SK-N-SH (cell line): ENCODE measurements at regions not wholly inside any gene's neighbourhood (a gene's known extent, or its start where the extent isn't known, plus 50 kb on each side); places are given as distances from the start of the nearest gene placed in this dataset.

ENCODE experiments used
- CTCF ChIA-PET: fragments of 300-600, 350-600 bp; formaldehyde crosslinking; extraction: SDS; loops from one replicate; lab custom pipeline; 2021; lab: Yijun Ruan, JAX
- POLR2A ChIA-PET: fragments of 350-600 bp; sonication (Branson Sonifier 250); formaldehyde crosslinking; extraction: SDS; loops from one replicate; lab custom pipeline; 2020; ENCODE audit warnings: antibody characterized with exemption, inconsistent platforms; lab: Yijun Ruan, JAX
- DNase-seq: peaks from one replicate; pipeline ENCODE4 v3.0.0; 2012
- H2AFZ ChIP-seq: fragments of 200-600 bp; sonication (generic); 2 replicates; pipeline ENCODE4 v1.8.1; 2016; ENCODE audit warnings: antibody characterized with exemption, mild to moderate bottlenecking, low read depth
- H3F3A ChIP-seq: fragments of 200-600 bp; sonication (generic); replicated peaks from 2 replicates; pipeline ENCODE3; 2016; ENCODE audit warnings: antibody characterized with exemption, mild to moderate bottlenecking; ENCODE audit not compliant: insufficient read depth
- H3K27ac ChIP-seq, 2 experiments: fragments of 200-500 bp in 1 of 2; fragments of 200-600 bp in 1 of 2; sonication (Bioruptor generic) in 1 of 2; sonication (generic), shearing (Covaris generic) in 1 of 2; 2 replicates each; pipeline versions ENCODE4 v1.5.1 to v1.6.1; 2014 to 2016; ENCODE audit warnings: low read depth in 2 of 2, inconsistent platforms in 1 of 2, low read length in 1 of 2, mild to moderate bottlenecking in 1 of 2, mixed read lengths in 1 of 2
- H3K27me3 ChIP-seq: fragments of 200-600 bp; sonication (generic), shearing (Covaris generic); 2 replicates; pipeline ENCODE4 v1.6.1; 2016; ENCODE audit warnings: mixed run types; ENCODE audit not compliant: insufficient read depth
- H3K36me3 ChIP-seq, 2 experiments: fragments of 200-500 bp in 1 of 2; fragments of 200-600 bp in 1 of 2; sonication (Bioruptor generic) in 1 of 2; sonication (generic) in 1 of 2; replicated peaks in 1 of 2; 2 replicates each; pipeline versions ENCODE3 to v1.5.1; 2014 to 2016; ENCODE audit warnings: low read length in 1 of 2, mild to moderate bottlenecking in 1 of 2; ENCODE audit not compliant: insufficient read depth in 2 of 2, control insufficient read depth in 1 of 2
- H3K4me1 ChIP-seq, 2 experiments: fragments of 200-500 bp in 1 of 2; fragments of 200-600 bp in 1 of 2; sonication (Bioruptor generic) in 1 of 2; sonication (generic), shearing (Covaris generic) in 1 of 2; 2 replicates each; pipeline versions ENCODE4 v1.5.1 to v1.6.1; 2014 to 2016; ENCODE audit warnings: low read depth in 1 of 2, low read length in 1 of 2, mixed run types in 1 of 2; ENCODE audit not compliant: insufficient read depth in 2 of 2, control insufficient read depth in 1 of 2
- H3K4me2 ChIP-seq: fragments of 200-600 bp; sonication (generic), shearing (Covaris generic); 2 replicates; pipeline ENCODE4 v1.6.1; 2017; ENCODE audit warnings: mixed run types
- H3K4me3 ChIP-seq, 2 experiments: fragments of 200-500 bp in 1 of 2; fragments of 200-600 bp in 1 of 2; sonication (Bioruptor generic) in 1 of 2; sonication (generic), shearing (Covaris generic) in 1 of 2; 2 replicates each; pipeline versions ENCODE4 v1.5.1 to v1.8.1; 2014 to 2016; ENCODE audit warnings: low read depth in 2 of 2, inconsistent platforms in 1 of 2, low read length in 1 of 2, mild to moderate bottlenecking in 1 of 2, mixed read lengths in 1 of 2, moderate library complexity in 1 of 2
- H3K79me2 ChIP-seq: fragments of 200-600 bp; sonication (generic); 2 replicates; pipeline ENCODE4 v1.8.1; 2017; ENCODE audit warnings: mild to moderate bottlenecking; ENCODE audit not compliant: insufficient read depth
- H3K9ac ChIP-seq: fragments of 200-600 bp; sonication (generic); 2 replicates; pipeline ENCODE4 v1.6.1; 2017; ENCODE audit warnings: mixed run types
- H3K9me2 ChIP-seq: fragments of 200-600 bp; sonication (generic); 2 replicates; pipeline ENCODE4 v1.6.1; 2017; ENCODE audit warnings: mixed run types
- H3K9me3 ChIP-seq: fragments of 200-600 bp; sonication (generic); 2 replicates; pipeline ENCODE4 v1.6.1; 2017; ENCODE audit warnings: mixed run types, mild to moderate bottlenecking, moderate library complexity
- H4K20me1 ChIP-seq: fragments of 200-600 bp; sonication (generic); 2 replicates; pipeline ENCODE4 v1.6.1; 2017; ENCODE audit warnings: mild to moderate bottlenecking, mixed run types; ENCODE audit not compliant: insufficient read depth
- CHD2 ChIP-seq: fragments of 150-350 bp; IDR thresholded peaks from 2 replicates; pipeline ENCODE4 v1.6.1; 2018; ENCODE audit warnings: low read length; ENCODE audit not compliant: partially characterized antibody
- ELF1 ChIP-seq: IDR thresholded peaks from 2 replicates; pipeline ENCODE4 v1.4.0; 2012
- EP300 ChIP-seq, 2 experiments: IDR thresholded peaks; 2 replicates each; pipeline versions ENCODE4 v1.4.0 to v1.6.1; 2012; ENCODE audit warnings: borderline replicate concordance in 1 of 2, low read depth in 1 of 2, low read length in 1 of 2
- EZH2phosphoT487 ChIP-seq: fragments of 200-600 bp; sonication (generic); IDR thresholded peaks from 2 replicates; pipeline ENCODE4 v1.6.1; 2017; ENCODE audit warnings: low read depth, mixed run types, mild to moderate bottlenecking, antibody characterized with exemption, moderate library complexity, borderline replicate concordance
- FOSL2 ChIP-seq: IDR thresholded peaks from 2 replicates; pipeline ENCODE4 v1.4.0; 2012; ENCODE audit warnings: low read depth, mild to moderate bottlenecking, moderate library complexity, borderline replicate concordance
- FOXM1 ChIP-seq: IDR thresholded peaks from 2 replicates; pipeline ENCODE4 v1.4.0; 2012; ENCODE audit warnings: low read depth, mild to moderate bottlenecking
- GATA2 ChIP-seq: sonication (generic); formaldehyde crosslinking; IDR thresholded peaks from 2 replicates; pipeline ENCODE4 v1.5.0; 2020; ENCODE audit warnings: mild to moderate bottlenecking, missing genetic modification reagents
- JUND ChIP-seq: IDR thresholded peaks from 2 replicates; pipeline ENCODE4 v1.4.0; 2012
- MXI1 ChIP-seq: IDR thresholded peaks from 2 replicates; pipeline ENCODE4 v1.6.1; 2012; ENCODE audit warnings: mild to moderate bottlenecking, low read depth, low read length, improper control_type of control experiment
- NRF1 ChIP-seq: IDR thresholded peaks from 2 replicates; pipeline ENCODE4 v1.6.1; 2012; ENCODE audit warnings: low read depth, mild to moderate bottlenecking, low read length
- POLR2AphosphoS5 ChIP-seq: IDR thresholded peaks from 2 replicates; pipeline ENCODE4 v1.6.1; 2012; ENCODE audit warnings: low read depth, low read length
- RFX5 ChIP-seq: IDR thresholded peaks from 2 replicates; pipeline ENCODE4 v1.6.1; 2012; ENCODE audit warnings: mild to moderate bottlenecking, improper control_type of control experiment, low read length
- TCF12 ChIP-seq: IDR thresholded peaks from 2 replicates; pipeline ENCODE4 v1.4.0; 2012
- WGBS: methylation state at CpG from one replicate; pipeline ENCODE4 v1.1.6; 2017; ENCODE audit warnings: low lambda C conversion rate; 5-methylcytosine and 5-hydroxymethylcytosine counted together
- TF ChIP-seq, protein P1 (sequence below): IDR thresholded peaks from 2 replicates; pipeline ENCODE4 v1.4.0; 2012; ENCODE audit warnings: low read depth, borderline replicate concordance
- TF ChIP-seq, protein P2 (sequence below): fragments of 150-350 bp; IDR thresholded peaks from 2 replicates; pipeline ENCODE4 v1.6.1; 2016; ENCODE audit warnings: mild to moderate bottlenecking, low read depth, low read length
- TF ChIP-seq, protein P3 (sequence below): IDR thresholded peaks from 2 replicates; pipeline ENCODE4 v1.4.0; 2012; ENCODE audit warnings: low read depth
- TF ChIP-seq, protein P4 (sequence below): fragments of 150-350 bp; IDR thresholded peaks from 2 replicates; pipeline ENCODE4 v1.6.1; 2017; ENCODE audit warnings: antibody characterized with exemption, low read length, low read depth, borderline replicate concordance
- TF ChIP-seq, protein P5 (sequence below): IDR thresholded peaks from 2 replicates; pipeline ENCODE4 v1.4.0; 2012; ENCODE audit warnings: low read depth, borderline replicate concordance
- TF ChIP-seq, protein P6 (sequence below): IDR thresholded peaks from 2 replicates; pipeline ENCODE4; 2012

DNA sequence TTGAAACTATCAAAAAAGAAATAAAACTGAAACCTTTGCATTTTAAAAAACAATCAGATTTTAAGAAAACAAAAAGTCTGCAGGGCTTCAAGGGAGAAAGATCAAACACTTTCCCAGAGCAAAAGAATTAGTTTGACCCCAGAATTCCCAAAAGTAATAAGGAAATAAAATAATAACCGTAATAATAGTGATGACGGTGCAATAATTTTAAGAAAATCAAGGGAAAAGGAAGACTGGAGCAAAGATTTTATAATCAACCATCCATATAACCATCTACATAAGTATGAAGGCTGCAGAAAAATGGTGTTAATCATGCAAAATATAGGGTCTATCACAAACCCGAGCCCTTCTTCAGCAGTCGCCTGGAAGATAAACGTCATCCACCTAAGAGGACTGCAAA, 634.8 kb downstream of the GALR1 start:
- Histone ChIP-seq H4K20me1 (no peaks in the 10 kb centered on the region), H3F3A (no peaks in the 10 kb centered on the region), H3K79me2 (no peaks in the 10 kb centered on the region), H3K4me3 (no peak overlapping the region), H3K27ac (no peak overlapping the region), H3K4me1 (no peaks in the 10 kb centered on the region), H2AFZ (no peak overlapping the region), H3K4me2 (no peak overlapping the region), H3K36me3 (no peaks in the 10 kb centered on the region), H3K27me3 (no peaks in the 10 kb centered on the region), H3K9me2 (no peaks in the 10 kb centered on the region; the same call in 1 of the 2 replicates), H3K9me3 (no peaks in the 10 kb centered on the region), H3K9ac (no peak overlapping the region)
- CTCF ChIA-PET = no interaction called here
- WGBS = 6% methylated on average over 5 of the region's 5 CpGs
- POLR2A ChIA-PET = no interaction called here
- no peak for TF ChIP-seq JUND
- no peak for TF ChIP-seq FOXM1
- TF ChIP-seq, protein P1, sequence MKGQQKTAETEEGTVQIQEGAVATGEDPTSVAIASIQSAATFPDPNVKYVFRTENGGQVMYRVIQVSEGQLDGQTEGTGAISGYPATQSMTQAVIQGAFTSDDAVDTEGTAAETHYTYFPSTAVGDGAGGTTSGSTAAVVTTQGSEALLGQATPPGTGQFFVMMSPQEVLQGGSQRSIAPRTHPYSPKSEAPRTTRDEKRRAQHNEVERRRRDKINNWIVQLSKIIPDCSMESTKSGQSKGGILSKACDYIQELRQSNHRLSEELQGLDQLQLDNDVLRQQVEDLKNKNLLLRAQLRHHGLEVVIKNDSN = no peak
- no peak for TF ChIP-seq EZH2phosphoT487
- no peak for TF ChIP-seq GATA2 (CRISPR knock-in tag)
- TF ChIP-seq, protein P2, sequence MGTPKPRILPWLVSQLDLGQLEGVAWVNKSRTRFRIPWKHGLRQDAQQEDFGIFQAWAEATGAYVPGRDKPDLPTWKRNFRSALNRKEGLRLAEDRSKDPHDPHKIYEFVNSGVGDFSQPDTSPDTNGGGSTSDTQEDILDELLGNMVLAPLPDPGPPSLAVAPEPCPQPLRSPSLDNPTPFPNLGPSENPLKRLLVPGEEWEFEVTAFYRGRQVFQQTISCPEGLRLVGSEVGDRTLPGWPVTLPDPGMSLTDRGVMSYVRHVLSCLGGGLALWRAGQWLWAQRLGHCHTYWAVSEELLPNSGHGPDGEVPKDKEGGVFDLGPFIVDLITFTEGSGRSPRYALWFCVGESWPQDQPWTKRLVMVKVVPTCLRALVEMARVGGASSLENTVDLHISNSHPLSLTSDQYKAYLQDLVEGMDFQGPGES = no peak
- TF ChIP-seq CHD2 = no peak
- TF ChIP-seq POLR2AphosphoS5 = no peak
- TF ChIP-seq RFX5 = no peak
- no peak for TF ChIP-seq EP300 (IDR thresholded peaks at IDR 0.05; ENCODE audit: borderline replicate concordance in 1 of 2, low read depth in 1 of 2, low read length in 1 of 2)
- no peak for DNase-seq

DNA sequence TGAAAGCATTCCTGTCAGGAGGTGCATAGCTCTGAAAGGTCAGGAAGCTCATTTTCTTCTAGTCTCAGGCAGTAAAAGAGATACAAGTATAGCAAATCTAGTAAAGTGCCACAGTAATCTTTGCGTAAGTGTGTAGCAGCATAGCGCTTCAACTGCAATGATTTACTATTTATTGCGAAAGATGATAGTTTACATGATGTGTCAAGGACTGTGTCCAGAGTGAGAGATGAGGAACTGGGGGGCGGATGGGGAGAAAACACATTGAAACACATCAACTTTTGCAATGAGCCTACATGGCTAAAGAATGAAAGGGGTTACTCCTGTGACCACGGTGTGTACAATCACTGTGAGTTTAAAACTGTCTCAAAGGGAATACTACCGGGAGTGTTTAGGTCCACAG, 644.4 kb downstream of the GALR1 start:
- ChIA-PET CTCF (interaction anchor here (1.0 kb wide), 1 partner anchor 9 kb away, joined by 3 read pairs; no protein-coding TSS in a partner anchor), POLR2A (no interaction called here)
- Histone ChIP-seq H4K20me1 (no peaks in the 10 kb centered on the region), H3K79me2 (no peaks in the 10 kb centered on the region), H3K27me3 (no peaks in the 10 kb centered on the region; the same call in 1 of the 2 replicates), H3K9me2 (no peaks in the 10 kb centered on the region), H3K4me1 (no peaks in the 10 kb centered on the region), H3K4me3 (no peak overlapping the region), H3K4me2 (no peak overlapping the region), H3F3A (no peaks in the 10 kb centered on the region), H3K9ac (no peak overlapping the region), H2AFZ (no peak overlapping the region), H3K36me3 (no peaks in the 10 kb centered on the region), H3K27ac (no peak overlapping the region), H3K9me3 (no peaks in the 10 kb centered on the region)
- WGBS = 35% methylated on average over 6 of the region's 6 CpGs
- no peak for TF ChIP-seq JUND
- no peak for TF ChIP-seq MXI1
- no peak for TF ChIP-seq ELF1
- TF ChIP-seq GATA2 (CRISPR knock-in tag) = no peak
- no peak for TF ChIP-seq CHD2
- TF ChIP-seq, protein P3, sequence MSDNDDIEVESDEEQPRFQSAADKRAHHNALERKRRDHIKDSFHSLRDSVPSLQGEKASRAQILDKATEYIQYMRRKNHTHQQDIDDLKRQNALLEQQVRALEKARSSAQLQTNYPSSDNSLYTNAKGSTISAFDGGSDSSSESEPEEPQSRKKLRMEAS = no peak
- TF ChIP-seq, protein P1 = no peak
- TF ChIP-seq, protein P4, sequence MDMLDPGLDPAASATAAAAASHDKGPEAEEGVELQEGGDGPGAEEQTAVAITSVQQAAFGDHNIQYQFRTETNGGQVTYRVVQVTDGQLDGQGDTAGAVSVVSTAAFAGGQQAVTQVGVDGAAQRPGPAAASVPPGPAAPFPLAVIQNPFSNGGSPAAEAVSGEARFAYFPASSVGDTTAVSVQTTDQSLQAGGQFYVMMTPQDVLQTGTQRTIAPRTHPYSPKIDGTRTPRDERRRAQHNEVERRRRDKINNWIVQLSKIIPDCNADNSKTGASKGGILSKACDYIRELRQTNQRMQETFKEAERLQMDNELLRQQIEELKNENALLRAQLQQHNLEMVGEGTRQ = no peak
- TF ChIP-seq TCF12 = no peak
- no peak for TF ChIP-seq NRF1
- TF ChIP-seq, protein P5, sequence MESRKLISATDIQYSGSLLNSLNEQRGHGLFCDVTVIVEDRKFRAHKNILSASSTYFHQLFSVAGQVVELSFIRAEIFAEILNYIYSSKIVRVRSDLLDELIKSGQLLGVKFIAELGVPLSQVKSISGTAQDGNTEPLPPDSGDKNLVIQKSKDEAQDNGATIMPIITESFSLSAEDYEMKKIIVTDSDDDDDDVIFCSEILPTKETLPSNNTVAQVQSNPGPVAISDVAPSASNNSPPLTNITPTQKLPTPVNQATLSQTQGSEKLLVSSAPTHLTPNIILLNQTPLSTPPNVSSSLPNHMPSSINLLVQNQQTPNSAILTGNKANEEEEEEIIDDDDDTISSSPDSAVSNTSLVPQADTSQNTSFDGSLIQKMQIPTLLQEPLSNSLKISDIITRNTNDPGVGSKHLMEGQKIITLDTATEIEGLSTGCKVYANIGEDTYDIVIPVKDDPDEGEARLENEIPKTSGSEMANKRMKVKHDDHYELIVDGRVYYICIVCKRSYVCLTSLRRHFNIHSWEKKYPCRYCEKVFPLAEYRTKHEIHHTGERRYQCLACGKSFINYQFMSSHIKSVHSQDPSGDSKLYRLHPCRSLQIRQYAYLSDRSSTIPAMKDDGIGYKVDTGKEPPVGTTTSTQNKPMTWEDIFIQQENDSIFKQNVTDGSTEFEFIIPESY = no peak
- TF ChIP-seq, protein P6, sequence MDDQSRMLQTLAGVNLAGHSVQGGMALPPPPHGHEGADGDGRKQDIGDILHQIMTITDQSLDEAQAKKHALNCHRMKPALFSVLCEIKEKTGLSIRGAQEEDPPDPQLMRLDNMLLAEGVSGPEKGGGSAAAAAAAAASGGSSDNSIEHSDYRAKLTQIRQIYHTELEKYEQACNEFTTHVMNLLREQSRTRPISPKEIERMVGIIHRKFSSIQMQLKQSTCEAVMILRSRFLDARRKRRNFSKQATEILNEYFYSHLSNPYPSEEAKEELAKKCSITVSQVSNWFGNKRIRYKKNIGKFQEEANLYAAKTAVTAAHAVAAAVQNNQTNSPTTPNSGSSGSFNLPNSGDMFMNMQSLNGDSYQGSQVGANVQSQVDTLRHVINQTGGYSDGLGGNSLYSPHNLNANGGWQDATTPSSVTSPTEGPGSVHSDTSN = no peak
- no peak for TF ChIP-seq FOSL2
- no peak for DNase-seq
